ENCODE measurements at regions not wholly inside any gene's neighbourhood (a gene's known extent, or its start where the extent isn't known, plus 50 kb on each side); places are given as distances from the start of the nearest gene placed in this dataset.

- Mint-ChIP-seq H3K4me3 (no peak overlapping the region), H3K4me1 (ENCODE audit: low read depth) (no peaks in the 10 kb centered on the region), H3K36me3 (ENCODE audit: insufficient read depth) (no peaks in the 10 kb centered on the region), H3K27me3 (ENCODE audit: low read depth) (no peaks in the 10 kb centered on the region), H3K9me3 (no peaks in the 10 kb centered on the region)
- ATAC-seq, result no peak
- DNase-seq, result no peak
Observed at GRCh38 chrY:8151561-8151960, 1185.7 kb upstream of the TSPY4 start.

DNA sequence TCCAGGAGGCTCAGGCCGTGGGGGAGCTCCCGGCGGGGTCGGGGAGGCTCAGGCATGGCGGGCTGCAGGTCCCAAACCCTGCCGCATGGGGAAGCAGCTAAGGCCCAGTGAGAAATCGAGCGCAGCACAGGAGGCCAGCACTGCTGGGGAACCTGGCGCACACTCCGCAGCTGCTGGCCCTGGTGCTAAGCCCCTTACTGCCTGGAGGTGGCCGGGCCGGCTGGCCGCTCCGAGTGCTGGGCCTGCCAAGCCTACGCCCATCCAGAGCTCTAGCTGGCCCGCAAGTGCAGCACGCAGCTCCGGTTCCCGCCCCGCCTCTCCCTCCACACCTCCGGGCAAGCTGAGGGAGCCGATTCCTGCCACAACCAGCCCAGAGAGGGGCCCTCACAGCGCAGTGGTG is 1208.7 kb upstream of the TSPY4 start:
- H3K4me3 Mint-ChIP-seq, result no peak overlapping the region
- no peak for ATAC-seq
- DNase-seq, result no peak
- peaks cover 3% of the 10 kb centered on the region for H3K27me3 Mint-ChIP-seq (ENCODE audit: low read depth)
- no peaks in the 10 kb centered on the region for H3K9me3 Mint-ChIP-seq
- no peaks in the 10 kb centered on the region for H3K4me1 Mint-ChIP-seq (ENCODE audit: low read depth)
- H3K36me3 Mint-ChIP-seq (ENCODE audit: insufficient read depth), result no peaks in the 10 kb centered on the region

GRCh38 chrY:8125907-8126571 is 1211.2 kb upstream of the TSPY4 start:
- Mint-ChIP-seq H3K9me3 (no peaks in the 10 kb centered on the region), H3K27me3 (ENCODE audit: low read depth) (peaks cover 5% of the 10 kb centered on the region), H3K4me3 (no peak overlapping the region), H3K36me3 (ENCODE audit: insufficient read depth) (no peaks in the 10 kb centered on the region), H3K4me1 (ENCODE audit: low read depth) (no peaks in the 10 kb centered on the region)
- DNase-seq (no peak), ATAC-seq (no peak)

DNA sequence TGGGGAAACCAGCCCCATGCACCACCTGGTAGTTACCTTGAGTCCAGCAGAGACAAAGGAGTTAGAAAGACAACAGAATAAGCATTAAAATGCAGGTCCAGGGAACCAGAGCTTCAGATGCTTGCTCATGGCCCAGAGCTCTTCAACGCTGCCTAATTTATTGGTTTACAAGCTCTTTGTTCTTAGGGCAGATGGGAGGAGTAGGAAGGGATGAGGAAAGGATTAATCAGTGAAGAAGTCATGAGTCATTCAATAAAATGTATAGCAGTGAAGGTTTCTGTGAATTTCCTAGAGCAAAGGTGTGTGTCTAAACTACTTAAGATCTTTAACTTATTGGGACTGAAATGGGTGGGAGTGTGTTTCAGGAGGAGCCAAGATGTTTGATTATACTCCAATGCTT is 1210.3 kb upstream of the AMELY start:
- H3K27me3 Mint-ChIP-seq (ENCODE audit: low read depth), result peaks cover 7% of the 10 kb centered on the region

GRCh38 chrY:8094429-8094828 is 1182.9 kb upstream of the AMELY start:
- Mint-ChIP-seq H3K27me3 (ENCODE audit: low read depth) (no peaks in the 10 kb centered on the region), H3K36me3 (ENCODE audit: insufficient read depth) (no peaks in the 10 kb centered on the region), H3K4me1 (ENCODE audit: low read depth) (no peaks in the 10 kb centered on the region), H3K9me3 (no peaks in the 10 kb centered on the region), H3K4me3 (no peak overlapping the region)
- no peak for DNase-seq
- no peak for ATAC-seq

More for the DNA sequence above, 1210.3 kb upstream of the AMELY start:
- Mint-ChIP-seq H3K4me3 (no peak overlapping the region), H3K4me1 (ENCODE audit: low read depth) (no peaks in the 10 kb centered on the region), H3K36me3 (ENCODE audit: insufficient read depth) (no peaks in the 10 kb centered on the region), H3K9me3 (no peaks in the 10 kb centered on the region)
- DNase-seq (no peak), ATAC-seq (no peak)

DNA sequence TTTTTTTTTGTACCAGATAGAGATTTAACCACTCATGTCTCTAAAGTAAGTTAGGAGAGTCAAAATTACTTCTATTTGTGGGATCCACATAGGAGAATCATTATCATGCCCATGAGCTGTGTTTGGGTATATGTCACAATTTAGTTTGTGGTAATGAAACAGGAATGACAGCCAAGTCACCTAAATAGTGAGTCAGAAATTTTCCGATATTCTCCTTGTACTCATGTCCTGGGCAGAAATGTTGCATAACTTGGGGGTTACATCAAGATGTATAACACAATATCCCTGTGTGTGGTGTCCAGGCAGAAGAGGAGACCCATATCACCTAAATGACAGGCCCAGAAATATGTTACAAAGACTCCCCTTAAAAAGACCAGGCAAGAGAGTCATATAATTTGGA is 1181.4 kb upstream of the AMELY start:
- Mint-ChIP-seq H3K9me3 (no peaks in the 10 kb centered on the region), H3K4me3 (no peak overlapping the region), H3K27me3 (ENCODE audit: low read depth) (no peaks in the 10 kb centered on the region), H3K36me3 (ENCODE audit: insufficient read depth) (no peaks in the 10 kb centered on the region), H3K4me1 (ENCODE audit: low read depth) (no peaks in the 10 kb centered on the region)
- ATAC-seq (no peak), DNase-seq (no peak)

DNA sequence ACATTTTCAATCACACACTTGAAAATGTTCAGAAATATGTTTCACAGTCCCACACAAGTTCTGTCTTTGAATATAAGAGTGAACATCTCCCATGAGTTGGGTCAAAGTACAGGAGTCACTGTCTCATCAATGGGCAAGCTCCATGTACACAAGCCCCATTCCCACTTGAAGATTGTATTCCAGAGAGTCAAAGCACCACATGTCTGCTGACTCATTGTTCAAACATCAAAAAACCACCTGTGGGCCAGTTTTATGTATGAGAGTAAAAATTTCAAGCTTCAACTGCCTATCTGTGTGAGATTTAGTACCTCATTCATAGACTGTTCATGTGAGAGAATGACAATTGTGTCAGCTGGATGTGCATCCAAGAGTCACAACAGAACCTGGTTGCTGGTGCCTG is 1174.4 kb upstream of the AMELY start:
- peaks cover 5% of the 10 kb centered on the region for H3K9me3 Mint-ChIP-seq
- no peaks in the 10 kb centered on the region for H3K36me3 Mint-ChIP-seq (ENCODE audit: insufficient read depth)
- ATAC-seq (no peak), DNase-seq (no peak)
- no peak overlapping the region for H3K4me3 Mint-ChIP-seq
- H3K27me3 Mint-ChIP-seq (ENCODE audit: low read depth), result no peaks in the 10 kb centered on the region
- no peaks in the 10 kb centered on the region for H3K4me1 Mint-ChIP-seq (ENCODE audit: low read depth)

DNA sequence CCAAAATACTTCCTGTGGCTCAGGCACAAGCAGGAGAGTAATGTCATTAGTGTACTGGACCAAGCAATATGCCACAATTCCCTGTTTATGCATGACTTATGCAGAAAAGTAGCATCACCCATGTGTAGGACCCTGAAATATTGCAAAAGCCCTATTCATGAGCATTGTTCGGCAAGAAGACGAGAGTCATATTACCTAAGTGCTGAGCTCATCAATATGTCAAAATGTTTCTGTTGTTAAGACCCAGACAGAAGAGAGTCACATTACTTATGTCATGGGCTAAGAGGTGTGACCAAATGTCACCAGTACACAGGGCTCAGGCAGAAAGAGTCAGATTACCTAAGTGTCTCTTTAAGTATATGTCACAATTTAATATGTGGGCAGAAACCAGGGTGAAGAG is 1172.6 kb upstream of the AMELY start:
- Mint-ChIP-seq H3K36me3 (ENCODE audit: insufficient read depth) (no peaks in the 10 kb centered on the region), H3K27me3 (ENCODE audit: low read depth) (no peaks in the 10 kb centered on the region)
- no peak for ATAC-seq

GRCh38 chrY:8081151-8081550 is 1169.6 kb upstream of the AMELY start:
- ATAC-seq, result no peak
- Mint-ChIP-seq H3K9me3 (peaks cover 8% of the 10 kb centered on the region), H3K4me1 (ENCODE audit: low read depth) (no peaks in the 10 kb centered on the region), H3K36me3 (ENCODE audit: insufficient read depth) (no peaks in the 10 kb centered on the region), H3K4me3 (no peak overlapping the region), H3K27me3 (ENCODE audit: low read depth) (no peaks in the 10 kb centered on the region)
- DNase-seq, result no peak

More for the DNA sequence above, 1172.6 kb upstream of the AMELY start:
- DNase-seq, result no peak
- Mint-ChIP-seq H3K4me1 (ENCODE audit: low read depth) (no peaks in the 10 kb centered on the region), H3K4me3 (no peak overlapping the region), H3K9me3 (peaks cover 8% of the 10 kb centered on the region)

GRCh38 chrY:8065220-8065619 is 1153.7 kb upstream of the AMELY start:
- H3K36me3 Mint-ChIP-seq (ENCODE audit: insufficient read depth), result no peaks in the 10 kb centered on the region
- no peaks in the 10 kb centered on the region for H3K27me3 Mint-ChIP-seq (ENCODE audit: low read depth)
- no peak for ATAC-seq
- H3K9me3 Mint-ChIP-seq, result no peaks in the 10 kb centered on the region
- no peak overlapping the region for H3K4me3 Mint-ChIP-seq
- no peaks in the 10 kb centered on the region for H3K4me1 Mint-ChIP-seq (ENCODE audit: low read depth)
- DNase-seq, result no peak

GRCh38 chrY:8064500-8064899 is 1152.9 kb upstream of the AMELY start:
- no peaks in the 10 kb centered on the region for H3K9me3 Mint-ChIP-seq
- ATAC-seq (no peak), DNase-seq (no peak)
- no peaks in the 10 kb centered on the region for H3K36me3 Mint-ChIP-seq (ENCODE audit: insufficient read depth)
- no peaks in the 10 kb centered on the region for H3K27me3 Mint-ChIP-seq (ENCODE audit: low read depth)
- no peak overlapping the region for H3K4me3 Mint-ChIP-seq
- no peaks in the 10 kb centered on the region for H3K4me1 Mint-ChIP-seq (ENCODE audit: low read depth)

- no peaks in the 10 kb centered on the region for H3K9me3 Mint-ChIP-seq
- H3K4me3 Mint-ChIP-seq, result no peak overlapping the region
- no peaks in the 10 kb centered on the region for H3K27me3 Mint-ChIP-seq (ENCODE audit: low read depth)
- ATAC-seq, result no peak
- H3K36me3 Mint-ChIP-seq (ENCODE audit: insufficient read depth), result no peaks in the 10 kb centered on the region
- no peak for DNase-seq
- H3K4me1 Mint-ChIP-seq (ENCODE audit: low read depth), result no peaks in the 10 kb centered on the region
Observed at GRCh38 chrY:8063973-8064372, 1152.4 kb upstream of the AMELY start.

DNA sequence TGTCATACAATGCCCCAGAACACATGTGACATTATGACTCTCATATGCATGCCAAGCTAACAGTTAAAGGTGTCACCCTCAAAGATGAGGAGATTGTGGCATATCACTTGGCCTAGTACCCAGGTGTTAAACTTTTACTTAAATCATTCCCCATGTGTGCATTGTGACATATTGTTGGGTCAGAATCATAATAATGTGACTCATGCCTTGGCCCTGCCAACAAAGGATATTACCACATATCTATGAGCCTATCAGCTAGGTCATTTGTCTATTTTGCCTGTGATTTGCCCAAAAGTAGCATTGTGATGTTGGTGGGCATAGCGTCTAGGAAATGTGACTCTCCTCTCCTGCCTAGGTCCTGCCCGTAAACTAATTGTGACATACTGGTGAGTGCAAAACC is 1147.1 kb upstream of the AMELY start:
- H3K4me3 Mint-ChIP-seq, result no peak overlapping the region
- DNase-seq (no peak), ATAC-seq (no peak)
- H3K4me1 Mint-ChIP-seq (ENCODE audit: low read depth), result no peaks in the 10 kb centered on the region
- no peaks in the 10 kb centered on the region for H3K9me3 Mint-ChIP-seq
- H3K36me3 Mint-ChIP-seq (ENCODE audit: insufficient read depth), result no peaks in the 10 kb centered on the region
- no peaks in the 10 kb centered on the region for H3K27me3 Mint-ChIP-seq (ENCODE audit: low read depth)

DNA sequence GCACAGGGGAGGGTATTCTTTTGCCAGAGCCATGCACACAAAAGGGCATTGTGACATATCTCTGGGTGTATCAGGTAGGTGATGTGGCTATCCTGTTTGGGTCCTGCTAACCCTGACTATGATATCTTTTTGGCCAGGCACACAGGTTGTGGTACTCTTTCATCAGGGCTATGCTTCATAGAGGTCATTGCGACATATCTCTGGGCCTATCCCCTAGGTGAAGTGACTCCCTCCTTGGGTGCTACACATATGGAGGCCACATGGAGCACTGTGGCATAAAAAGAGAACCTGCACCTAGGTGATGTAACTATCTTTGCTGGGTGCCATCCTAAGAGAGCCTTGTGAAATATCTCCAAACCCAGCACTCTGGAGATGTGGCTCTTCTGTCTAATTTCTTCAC is 1139.8 kb upstream of the AMELY start:
- Mint-ChIP-seq H3K9me3 (peaks cover 5% of the 10 kb centered on the region), H3K36me3 (ENCODE audit: insufficient read depth) (no peaks in the 10 kb centered on the region), H3K4me1 (ENCODE audit: low read depth) (no peaks in the 10 kb centered on the region), H3K4me3 (no peak overlapping the region), H3K27me3 (ENCODE audit: low read depth) (no peaks in the 10 kb centered on the region)
- DNase-seq (no peak), ATAC-seq (no peak)

DNA sequence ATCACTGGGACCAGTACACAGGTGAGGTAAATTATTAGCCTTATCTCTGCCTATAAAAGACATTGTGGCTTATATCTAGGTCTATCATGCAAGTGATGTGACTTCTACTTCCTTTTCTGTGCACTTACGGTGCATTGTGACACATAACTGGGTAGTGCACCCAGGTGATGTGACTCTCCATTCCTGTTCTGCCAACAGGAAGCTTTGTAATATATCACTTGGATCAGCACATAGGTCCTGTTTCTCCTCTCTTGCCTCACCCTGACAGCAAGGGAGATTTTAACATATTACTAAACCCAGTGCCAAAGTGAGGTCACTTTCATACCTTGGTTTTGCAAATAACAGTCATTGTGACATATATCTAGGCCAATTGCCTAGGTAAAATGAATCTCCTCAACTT is 1129.7 kb upstream of the AMELY start:
- ATAC-seq (no peak), DNase-seq (no peak)
- no peaks in the 10 kb centered on the region for H3K27me3 Mint-ChIP-seq (ENCODE audit: low read depth)
- no peaks in the 10 kb centered on the region for H3K36me3 Mint-ChIP-seq (ENCODE audit: insufficient read depth)
- H3K4me3 Mint-ChIP-seq, result no peak overlapping the region
- H3K4me1 Mint-ChIP-seq (ENCODE audit: low read depth), result no peaks in the 10 kb centered on the region
- H3K9me3 Mint-ChIP-seq, result no peaks in the 10 kb centered on the region

GRCh38 chrY:8036563-8036962 is 1125.0 kb upstream of the AMELY start:
- H3K4me1 Mint-ChIP-seq (ENCODE audit: low read depth), result no peaks in the 10 kb centered on the region
- H3K9me3 Mint-ChIP-seq, result no peaks in the 10 kb centered on the region
- H3K36me3 Mint-ChIP-seq (ENCODE audit: insufficient read depth), result no peaks in the 10 kb centered on the region
- no peak for ATAC-seq
- DNase-seq, result no peak
- no peaks in the 10 kb centered on the region for H3K27me3 Mint-ChIP-seq (ENCODE audit: low read depth)
- no peak overlapping the region for H3K4me3 Mint-ChIP-seq
